Skin epidermis (tissue), 12 donors: ENCODE measurements at regions not wholly inside any gene's neighbourhood (a gene's known extent, or its start where the extent isn't known, plus 50 kb on each side); places are given as distances from the start of the nearest gene placed in this dataset.

ENCODE experiments used
- H3K27ac ChIP-seq, 21 experiments: fragments of 200-600 bp; sonication (generic) in 11 of 21; one replicate each; pipeline ENCODE4 v1.5.0; 2020; ENCODE audit warnings: mild to moderate bottlenecking in 3 of 21, inconsistent platforms in 2 of 21, moderate library complexity in 2 of 21
- H3K4me3 ChIP-seq, 7 experiments: fragments of 200-600 bp; sonication (generic) in 2 of 7; one replicate each; pipeline ENCODE4 v1.5.0; 2020; ENCODE audit warnings: inconsistent platforms in 2 of 7, mild to moderate bottlenecking in 2 of 7, moderate library complexity in 1 of 7

DNA sequence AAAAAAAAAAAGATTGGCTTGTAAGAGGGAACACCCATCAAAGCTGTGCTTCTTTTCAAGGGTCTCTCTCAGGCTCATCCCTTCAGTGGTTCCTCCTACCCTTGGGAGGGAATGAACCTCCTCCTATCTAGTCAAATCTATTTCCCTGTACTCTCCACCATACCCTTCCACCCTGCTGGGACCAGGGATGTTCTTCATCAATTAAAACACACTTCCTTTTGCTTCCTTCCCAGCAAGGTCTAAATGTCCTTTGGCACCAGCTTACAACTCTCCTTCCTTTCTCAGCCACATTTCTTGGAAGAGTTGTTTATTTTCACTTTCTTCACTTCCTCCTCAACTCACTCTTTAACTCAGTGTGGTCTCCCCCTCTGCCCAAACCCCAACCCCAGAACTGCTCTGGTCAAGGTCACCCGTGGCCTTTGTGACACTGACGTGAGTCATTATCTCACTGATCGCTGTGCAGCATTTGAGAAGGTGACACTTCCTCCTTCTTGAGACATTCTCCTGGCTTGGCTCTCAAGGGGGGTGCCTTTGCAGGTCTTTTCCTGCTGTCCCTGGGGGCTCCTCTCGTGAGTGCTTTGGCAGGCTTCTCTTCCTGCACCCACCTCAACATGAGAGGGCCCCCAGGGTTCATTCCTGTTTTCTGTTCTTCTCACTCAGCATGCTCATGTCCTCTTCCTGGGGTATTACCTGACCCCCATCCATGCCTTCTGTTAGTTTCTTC is 210.5 kb upstream of the TLE3 start:
- Histone ChIP-seq H3K27ac (no peak overlapping the region), H3K4me3 (no peak overlapping the region)

DNA sequence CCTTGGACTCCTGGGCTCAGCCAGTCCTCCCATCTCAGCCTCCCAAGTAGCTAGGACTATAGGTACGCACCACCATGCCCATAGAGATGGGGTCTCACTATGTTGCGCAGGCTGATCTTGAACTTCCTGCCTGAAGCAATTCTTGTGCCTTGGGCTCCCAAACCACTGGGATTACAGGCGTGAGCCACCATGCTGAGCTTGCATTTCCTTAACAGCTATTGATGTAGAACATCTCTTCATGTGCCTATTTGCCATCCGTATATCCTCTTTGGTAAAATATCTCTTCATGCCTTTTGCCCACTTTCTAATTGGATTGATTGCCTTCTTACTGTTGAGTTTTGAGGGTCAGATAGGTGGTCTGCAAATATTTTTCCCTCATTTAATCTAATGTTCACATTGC is 208.9 kb upstream of the TLE3 start:
- Histone ChIP-seq H3K4me3 (no peak overlapping the region), H3K27ac (no peak overlapping the region)

- no peak overlapping the region for H3K27ac ChIP-seq
- no peak overlapping the region for H3K4me3 ChIP-seq
Observed at GRCh38 chr15:70306081-70306480, 208.4 kb upstream of the TLE3 start.

- Histone ChIP-seq H3K27ac (no peak overlapping the region), H3K4me3 (no peak overlapping the region)
Observed at GRCh38 chr15:70303981-70304380, 206.3 kb upstream of the TLE3 start.

DNA sequence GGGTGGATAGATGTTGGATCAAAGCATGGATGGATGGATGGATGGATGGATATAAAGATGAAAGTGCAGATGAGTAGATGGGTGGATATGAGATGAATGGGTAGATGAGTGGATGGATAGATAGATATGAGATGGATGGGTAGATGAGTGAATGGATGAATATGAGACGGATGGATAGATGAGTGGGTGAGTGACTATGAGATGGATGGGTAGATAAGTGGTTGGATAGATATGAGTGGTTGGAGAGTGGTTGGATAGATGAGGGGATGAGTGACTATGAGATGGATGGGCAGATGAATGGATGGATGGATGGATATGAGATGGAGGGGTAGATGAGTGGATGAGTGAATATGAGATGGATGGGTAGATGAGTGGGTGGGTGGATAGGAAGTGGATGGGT is 204.6 kb upstream of the TLE3 start:
- Histone ChIP-seq H3K4me3 (no peak overlapping the region), H3K27ac (no peak overlapping the region)

DNA sequence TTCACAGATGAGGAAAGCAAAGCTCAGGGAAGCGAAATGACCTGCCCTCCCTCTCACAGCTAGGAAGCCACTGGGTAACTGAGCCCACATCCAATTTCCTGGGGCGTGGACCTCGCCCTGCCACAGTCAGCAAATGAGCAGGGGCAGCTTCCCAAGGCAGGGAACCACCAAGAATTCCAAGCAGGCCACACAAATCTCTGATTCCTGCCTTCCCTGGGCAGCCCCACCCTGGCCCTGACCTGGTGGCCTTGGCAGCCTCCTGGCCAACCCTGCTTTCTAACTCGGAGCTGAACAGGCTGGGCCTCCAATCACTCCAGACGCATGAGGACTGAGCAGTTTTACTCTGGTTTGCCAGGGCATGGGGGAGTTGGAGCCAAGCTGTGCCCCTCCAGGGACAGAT is 203.7 kb upstream of the TLE3 start:
- no peak overlapping the region for H3K4me3 ChIP-seq
- peak overlapping the region in 4 of 21 experiments; percentile 20 to 75 (median 62) for H3K27ac ChIP-seq

GRCh38 chr15:70299931-70300869 is 202.5 kb upstream of the TLE3 start:
- H3K27ac ChIP-seq = peak overlapping the region in 5 of 21 experiments; percentile 5 to 75 (median 61)
- H3K4me3 ChIP-seq = no peak overlapping the region

DNA sequence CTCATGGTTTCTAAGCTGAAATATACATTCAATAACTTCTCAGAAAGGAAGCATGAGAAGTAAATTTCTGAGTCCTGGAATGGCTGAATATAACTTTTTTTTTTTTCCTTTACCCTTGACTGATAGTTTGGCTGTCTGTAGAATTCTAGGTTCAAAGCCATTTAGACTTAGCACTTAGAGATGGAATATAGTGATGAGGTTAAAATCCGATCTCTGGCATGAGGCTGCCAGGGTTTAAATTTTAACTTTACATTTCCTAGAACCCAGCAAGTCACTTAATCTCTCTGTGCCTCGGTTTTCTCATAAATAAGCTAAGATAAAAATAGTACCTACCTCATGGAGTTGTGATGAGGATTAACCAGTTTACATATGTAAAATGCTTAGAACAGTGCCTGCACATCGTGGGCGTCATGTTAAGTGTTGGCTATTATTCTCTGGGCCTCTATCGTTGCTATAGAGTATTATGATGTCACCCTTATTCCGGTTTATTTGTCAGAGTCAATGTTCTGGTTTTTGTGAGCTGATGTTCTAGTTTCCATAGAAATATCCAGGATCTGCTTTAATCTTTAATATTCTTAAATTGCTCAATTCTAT is 199.8 kb upstream of the TLE3 start:
- no peak overlapping the region for H3K4me3 ChIP-seq

GRCh38 chr15:70294731-70295305 is 197.1 kb upstream of the TLE3 start:
- Histone ChIP-seq H3K4me3 (no peak overlapping the region), H3K27ac (no peak overlapping the region)

More for the DNA sequence above, 199.8 kb upstream of the TLE3 start:
- H3K27ac ChIP-seq = no peak overlapping the region

- no peak overlapping the region for H3K27ac ChIP-seq
- no peak overlapping the region for H3K4me3 ChIP-seq
Observed at GRCh38 chr15:70293591-70294470, 196.1 kb upstream of the TLE3 start.

- no peak overlapping the region for H3K27ac ChIP-seq
- no peak overlapping the region for H3K4me3 ChIP-seq
Observed at GRCh38 chr15:70293138-70293537, 195.4 kb upstream of the TLE3 start.

DNA sequence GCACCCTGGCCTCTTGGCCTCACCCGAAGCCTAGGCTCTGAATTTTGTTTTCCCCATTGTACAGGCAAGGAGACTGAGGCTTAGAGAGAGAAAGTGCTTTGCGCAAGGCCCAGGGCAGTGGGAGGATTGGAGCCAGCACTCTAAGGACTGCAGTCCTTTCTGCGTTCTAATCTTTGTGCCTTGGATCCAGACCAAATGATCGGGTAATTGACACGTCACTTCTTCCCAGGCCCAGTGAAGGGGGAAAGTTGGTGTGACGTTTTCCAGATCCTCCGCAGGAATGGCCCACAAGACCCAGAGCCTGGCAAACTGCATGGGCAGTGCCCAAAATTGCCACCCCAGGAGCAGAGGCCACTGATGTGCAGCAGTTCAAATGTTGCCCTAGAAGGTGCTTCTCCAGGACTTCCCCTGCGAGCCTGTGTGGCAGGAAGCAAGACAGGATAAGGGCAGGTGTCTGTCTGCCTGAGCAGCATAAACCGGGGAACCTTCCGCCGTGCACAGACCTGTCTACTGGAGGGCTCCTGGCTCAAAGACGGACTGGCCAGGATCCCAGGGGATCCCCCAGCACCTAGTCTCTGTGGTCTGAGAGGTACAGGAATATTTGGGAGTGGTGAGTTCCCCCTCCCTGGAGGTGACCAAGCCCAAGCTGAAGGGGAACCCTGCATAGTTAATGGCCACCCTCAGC is 194.5 kb upstream of the TLE3 start:
- Histone ChIP-seq H3K4me3 (no peak overlapping the region), H3K27ac (no peak overlapping the region)

GRCh38 chr15:70291305-70292075 is 193.8 kb upstream of the TLE3 start:
- Histone ChIP-seq H3K4me3 (no peak overlapping the region), H3K27ac (no peak overlapping the region)

DNA sequence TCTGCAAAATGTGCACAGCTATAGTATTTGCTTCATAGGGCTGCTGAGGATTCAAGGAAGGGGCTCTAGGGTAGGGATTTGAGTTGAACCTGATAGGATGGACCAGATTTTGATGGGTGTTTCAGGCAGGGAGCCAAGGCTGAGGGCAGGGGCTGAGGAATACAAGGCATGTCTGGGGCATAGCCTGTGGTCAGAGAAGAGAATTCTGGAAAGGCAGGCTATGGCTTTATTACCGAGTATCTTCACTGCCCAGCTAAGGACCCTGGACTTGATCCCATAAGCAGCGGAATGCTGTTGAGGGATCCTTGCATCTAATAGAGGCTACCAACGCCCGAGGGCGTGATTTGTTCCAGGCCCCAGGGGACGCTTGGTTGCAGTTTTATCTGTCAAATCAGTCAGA is 193.0 kb upstream of the TLE3 start:
- H3K27ac ChIP-seq = no peak overlapping the region
- no peak overlapping the region for H3K4me3 ChIP-seq

DNA sequence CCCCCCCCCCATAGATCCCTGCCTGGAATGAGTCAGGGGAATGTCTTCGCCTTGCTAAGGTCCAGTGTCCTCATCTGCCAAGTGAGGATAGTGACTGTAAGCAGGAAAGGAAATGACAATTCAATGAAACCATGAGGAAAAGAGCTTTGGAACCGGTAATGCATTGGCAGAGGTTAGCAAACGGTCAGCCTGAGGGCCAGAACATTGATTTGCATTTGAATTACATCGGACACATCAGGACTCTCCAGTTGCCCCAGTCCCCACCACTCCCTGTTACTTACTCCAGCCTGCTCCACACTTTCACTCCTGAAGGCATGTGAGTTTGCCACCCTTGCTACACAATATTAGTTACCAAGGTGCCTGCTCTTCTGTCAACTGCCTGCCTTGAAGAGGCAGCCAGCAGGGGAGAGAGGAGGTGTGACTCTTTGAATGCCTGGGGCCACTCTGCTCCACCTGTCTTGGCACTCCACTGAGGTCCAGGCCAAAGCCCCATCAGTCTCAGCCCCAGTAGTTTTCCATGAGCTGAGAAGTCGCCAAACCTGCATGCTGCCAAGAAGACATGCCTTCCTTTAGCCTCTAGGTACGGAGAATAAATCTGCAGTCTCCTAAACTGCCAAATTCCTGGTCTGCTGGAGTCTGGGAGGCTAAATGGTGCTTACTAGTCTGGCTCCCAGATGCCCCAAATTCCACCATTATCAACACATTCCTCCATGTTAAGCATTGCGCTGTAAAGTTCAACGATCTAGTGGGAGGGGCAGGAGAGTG is 191.7 kb upstream of the TLE3 start:
- no peak overlapping the region for H3K27ac ChIP-seq
- H3K4me3 ChIP-seq = no peak overlapping the region

GRCh38 chr15:70286113-70286806 is 188.5 kb upstream of the TLE3 start:
- Histone ChIP-seq H3K27ac (no peak overlapping the region), H3K4me3 (no peak overlapping the region)
